IgD-negative memory B cell (primary cell): ENCODE measurements at regions not wholly inside any gene's neighbourhood (a gene's known extent, or its start where the extent isn't known, plus 50 kb on each side); places are given as distances from the start of the nearest gene placed in this dataset.
"Not testable (repeated sequence)": the region's sequence is repeated elsewhere in the genome, so short reads cannot be mapped to it uniquely, and the experiment has no call there.

Experiments
- H3K27ac Mint-ChIP-seq, 3 donors: one replicate each; pipeline ENCODE4 v1.8.0; 2020 to 2022; ENCODE audit warnings: mild to moderate bottlenecking in 3 of 3, mixed read lengths in 3 of 3, moderate library complexity in 1 of 3
- H3K27me3 Mint-ChIP-seq: one replicate; pipeline ENCODE4 v1.8.0; 2021; ENCODE audit warnings: mixed read lengths
- H3K36me3 Mint-ChIP-seq: one replicate; pipeline ENCODE4 v1.8.0; 2020; ENCODE audit warnings: mild to moderate bottlenecking, mixed read lengths
- H3K4me1 Mint-ChIP-seq, 3 donors: one replicate each; pipeline ENCODE4 v1.8.0; 2020 to 2022; ENCODE audit warnings: mixed read lengths in 3 of 3, mild to moderate bottlenecking in 1 of 3
- H3K4me3 Mint-ChIP-seq, 4 donors: one replicate each; pipeline ENCODE4 v1.8.0; 2020 to 2022; ENCODE audit warnings: mild to moderate bottlenecking in 4 of 4, mixed read lengths in 4 of 4, moderate library complexity in 3 of 4
- H3K9me3 Mint-ChIP-seq, 3 donors: one replicate each; pipeline ENCODE4 v1.8.0; 2020 to 2021; ENCODE audit warnings: mixed read lengths in 3 of 3, mild to moderate bottlenecking in 1 of 3

DNA sequence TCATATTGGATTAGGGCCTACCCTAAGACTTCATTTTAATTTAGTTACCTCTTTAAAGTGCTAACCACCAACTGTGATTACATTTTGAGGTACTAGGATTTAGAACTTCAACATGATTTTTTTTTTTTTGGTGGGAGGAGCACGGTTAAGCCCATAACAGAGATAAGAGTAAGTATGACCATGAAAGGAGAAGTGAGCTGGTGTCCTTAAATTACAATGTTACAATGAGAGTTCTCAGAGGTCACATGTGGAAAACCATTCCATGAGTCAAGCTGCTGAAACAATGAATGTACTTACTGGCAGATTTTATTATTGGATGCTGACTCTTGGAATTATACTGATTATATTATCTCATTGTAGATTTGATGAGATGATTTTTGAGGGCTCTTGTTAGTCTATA lies 779.3 kb upstream of the CITED2 start:
- H3K4me3 Mint-ChIP-seq, result no peak overlapping the region
- peaks cover 0 to 10% (median 2%) of the 10 kb centered on the region in 3 donors for H3K9me3 Mint-ChIP-seq
- H3K4me1 Mint-ChIP-seq, result no peaks in the 10 kb centered on the region
- H3K27me3 Mint-ChIP-seq, result no peaks in the 10 kb centered on the region
- H3K27ac Mint-ChIP-seq, result no peak overlapping the region
- H3K36me3 Mint-ChIP-seq, result peaks cover 2% of the 10 kb centered on the region

DNA sequence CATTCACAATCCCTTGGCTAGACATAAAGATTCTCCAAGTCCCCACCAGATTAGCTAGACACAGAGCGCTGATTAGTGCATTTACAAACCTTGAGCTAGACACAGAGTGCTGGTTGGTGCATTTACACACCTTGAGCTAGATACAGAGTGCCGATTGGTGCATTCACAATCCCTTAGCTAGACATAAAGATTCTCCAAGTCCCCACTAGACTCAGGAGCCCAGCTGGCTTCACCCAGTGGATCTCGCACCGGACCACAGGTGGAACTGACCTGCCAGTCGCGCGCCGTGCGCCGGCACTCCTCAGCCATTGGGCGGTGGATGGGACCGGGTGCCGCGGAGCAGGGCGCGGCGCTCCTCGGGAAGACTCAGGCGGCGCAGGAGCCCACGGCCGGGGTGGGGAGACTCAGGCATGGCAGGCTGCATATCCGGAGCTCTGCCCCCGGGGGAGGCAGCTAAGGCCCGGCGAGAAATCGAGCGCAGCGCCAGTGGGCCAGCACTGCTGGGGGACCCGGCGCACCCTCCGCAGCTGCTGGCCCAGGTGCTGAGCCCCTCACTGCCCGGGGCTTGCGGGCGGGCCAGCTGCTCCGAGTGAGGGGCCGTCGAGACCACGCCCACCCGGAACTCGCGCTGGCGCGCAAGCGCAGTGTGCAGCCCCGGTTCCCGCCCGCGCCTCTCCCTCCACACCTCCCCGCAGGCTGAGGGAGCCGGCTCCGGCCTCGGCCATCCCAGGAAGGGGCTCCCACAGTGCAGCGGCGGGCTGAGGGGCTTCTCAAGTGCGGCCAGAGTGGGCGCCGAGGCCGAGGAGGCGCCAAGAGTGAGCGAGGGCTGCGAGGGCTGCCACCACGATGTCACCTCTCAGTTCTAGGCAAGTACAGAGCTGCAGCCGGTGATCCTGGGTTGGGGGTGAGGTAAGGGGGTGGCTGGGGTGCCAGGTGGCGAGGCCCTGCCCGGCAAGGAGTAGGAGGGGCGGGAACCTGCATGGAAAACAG lies 773.7 kb upstream of the CITED2 start:
- not testable (repeated sequence) for H3K27me3 Mint-ChIP-seq, H3K27ac Mint-ChIP-seq

DNA sequence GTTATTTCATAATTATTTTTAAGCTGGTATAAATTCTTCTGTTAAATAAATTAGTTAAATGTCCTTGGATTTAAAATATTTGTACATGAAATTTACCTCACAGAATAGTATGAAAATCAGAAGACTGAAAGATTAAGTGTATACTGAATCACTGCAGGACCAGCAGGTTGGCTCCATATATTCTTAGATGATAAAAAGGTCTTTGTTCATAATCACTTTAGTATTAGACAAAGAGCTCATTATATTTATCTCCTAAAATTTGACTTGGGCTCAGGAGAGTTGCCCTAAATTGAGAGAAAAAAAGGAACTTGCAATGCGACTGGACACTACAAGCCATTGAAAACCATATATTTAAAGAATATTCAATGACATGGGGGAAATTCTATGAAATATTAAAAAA lies 766.4 kb upstream of the CITED2 start:
- no peak overlapping the region for H3K27ac Mint-ChIP-seq
- no peaks in the 10 kb centered on the region for H3K36me3 Mint-ChIP-seq
- no peaks in the 10 kb centered on the region for H3K9me3 Mint-ChIP-seq
- no peaks in the 10 kb centered on the region for H3K27me3 Mint-ChIP-seq
- H3K4me1 Mint-ChIP-seq, result no peaks in the 10 kb centered on the region
- no peak overlapping the region for H3K4me3 Mint-ChIP-seq

More for the DNA sequence above, 773.7 kb upstream of the CITED2 start:
- not testable (repeated sequence) for H3K36me3 Mint-ChIP-seq, H3K9me3 Mint-ChIP-seq, H3K4me3 Mint-ChIP-seq, H3K4me1 Mint-ChIP-seq

DNA sequence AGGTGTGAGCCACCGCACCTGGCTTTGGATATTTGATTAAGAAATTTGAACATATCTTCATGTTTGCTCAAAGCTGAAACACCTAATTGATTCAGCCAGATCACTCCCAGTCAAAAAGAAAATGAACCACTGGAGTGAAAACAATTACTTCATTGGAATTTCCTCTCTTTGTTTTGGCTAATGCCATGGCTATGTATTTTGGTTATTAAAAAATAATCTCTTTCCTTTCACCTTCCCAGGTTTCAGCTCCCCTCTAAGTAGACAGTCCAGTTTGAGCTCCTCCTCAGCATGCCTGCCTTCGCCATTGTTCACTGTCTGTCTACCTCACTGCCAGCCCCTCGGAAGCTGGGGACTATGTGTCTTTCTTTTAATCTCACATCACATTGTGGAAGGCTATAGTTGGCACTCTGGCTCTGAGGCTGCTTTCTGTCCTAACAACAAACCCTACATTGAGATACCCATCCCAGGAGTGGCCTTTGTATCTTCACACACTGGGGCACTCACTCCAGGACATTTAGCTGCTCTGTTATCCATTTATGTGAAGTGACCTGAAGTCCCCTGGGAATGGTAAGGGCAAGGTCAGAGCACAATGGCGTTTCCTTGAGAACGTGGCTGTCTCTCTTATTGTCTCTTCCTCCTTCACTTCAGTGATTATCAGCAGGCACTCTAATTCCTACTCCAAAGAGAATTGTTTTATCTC lies 764.0 kb upstream of the CITED2 start:
- no peak overlapping the region for H3K27ac Mint-ChIP-seq
- no peaks in the 10 kb centered on the region for H3K27me3 Mint-ChIP-seq
- no peaks in the 10 kb centered on the region for H3K36me3 Mint-ChIP-seq
- no peak overlapping the region for H3K4me3 Mint-ChIP-seq
- peaks cover 2 to 10% (median 3%) of the 10 kb centered on the region in 3 donors for H3K9me3 Mint-ChIP-seq
- no peaks in the 10 kb centered on the region for H3K4me1 Mint-ChIP-seq

DNA sequence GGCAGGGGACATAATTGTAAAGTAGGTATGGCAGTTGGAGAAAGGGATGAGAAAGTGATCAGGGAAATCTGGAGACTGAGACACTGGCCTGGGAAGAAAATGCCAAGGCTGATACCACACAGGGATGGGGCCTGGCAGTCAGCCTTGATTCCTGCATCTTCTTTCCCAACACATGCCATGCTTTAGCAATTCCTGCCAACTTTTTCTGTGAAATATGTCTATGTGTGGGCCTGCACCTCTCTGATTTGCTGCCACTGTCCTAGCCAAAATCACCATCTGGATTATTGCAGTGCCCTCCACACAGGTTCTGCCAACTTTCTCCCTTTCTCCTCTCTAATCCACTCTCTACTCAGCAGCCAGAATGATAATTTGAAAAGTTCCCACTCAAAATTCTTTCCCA lies 759.8 kb upstream of the CITED2 start:
- peaks cover 2 to 18% (median 17%) of the 10 kb centered on the region in 3 donors for H3K9me3 Mint-ChIP-seq
- H3K36me3 Mint-ChIP-seq, result no peaks in the 10 kb centered on the region
- H3K27me3 Mint-ChIP-seq, result no peaks in the 10 kb centered on the region
- no peaks in the 10 kb centered on the region for H3K4me1 Mint-ChIP-seq
- no peak overlapping the region for H3K4me3 Mint-ChIP-seq
- no peak overlapping the region for H3K27ac Mint-ChIP-seq

DNA sequence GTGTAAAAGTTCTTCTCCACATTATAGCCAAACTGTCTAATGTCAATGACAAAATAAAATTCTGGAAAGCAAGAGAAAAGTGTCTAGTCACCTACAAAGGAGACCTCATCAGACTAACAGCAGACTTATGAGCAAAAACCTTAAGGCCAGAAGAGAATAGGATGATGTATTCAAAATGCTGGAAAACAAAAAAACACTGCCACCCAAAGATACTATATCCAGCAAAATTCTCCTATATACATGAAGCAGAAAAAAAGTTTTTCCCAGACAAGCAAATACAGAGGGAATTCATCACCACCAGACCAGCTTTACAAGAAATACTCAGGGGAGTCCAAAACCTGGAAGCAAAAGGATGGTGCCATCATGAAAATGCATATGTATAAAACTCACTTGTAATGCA lies 755.6 kb upstream of the CITED2 start:
- peaks cover 0 to 1% (median 0%) of the 10 kb centered on the region in 3 donors for H3K4me1 Mint-ChIP-seq
- no peaks in the 10 kb centered on the region for H3K27me3 Mint-ChIP-seq
- H3K36me3 Mint-ChIP-seq, result no peaks in the 10 kb centered on the region
- H3K9me3 Mint-ChIP-seq, result peaks cover 3 to 22% (median 17%) of the 10 kb centered on the region in 3 donors
- no peak overlapping the region for H3K4me3 Mint-ChIP-seq
- H3K27ac Mint-ChIP-seq, result no peak overlapping the region

DNA sequence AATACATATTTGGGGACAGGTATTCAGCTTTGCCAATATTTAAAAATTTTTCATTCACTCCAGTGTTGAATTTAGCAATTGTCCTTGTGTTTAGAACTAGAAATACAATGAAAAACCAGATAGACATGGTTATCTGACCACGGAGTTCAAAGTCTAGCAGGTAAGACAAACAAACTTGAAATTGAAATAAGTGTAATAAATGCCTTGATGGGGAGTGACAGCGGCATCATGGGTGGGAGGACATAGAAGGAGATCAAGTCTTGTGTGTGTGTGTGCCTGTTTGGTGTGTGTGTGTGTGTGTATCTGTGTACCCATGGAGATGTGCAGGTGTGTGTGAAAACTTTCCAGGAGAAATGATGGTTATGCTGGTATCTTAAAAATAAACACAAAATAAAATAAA lies 750.0 kb upstream of the CITED2 start:
- Mint-ChIP-seq H3K9me3 (peaks cover 3 to 10% (median 5%) of the 10 kb centered on the region in 3 donors), H3K36me3 (no peaks in the 10 kb centered on the region), H3K4me3 (no peak overlapping the region), H3K27me3 (peaks cover 2% of the 10 kb centered on the region), H3K4me1 (peaks cover 0 to 1% (median 0%) of the 10 kb centered on the region in 3 donors), H3K27ac (no peak overlapping the region)

DNA sequence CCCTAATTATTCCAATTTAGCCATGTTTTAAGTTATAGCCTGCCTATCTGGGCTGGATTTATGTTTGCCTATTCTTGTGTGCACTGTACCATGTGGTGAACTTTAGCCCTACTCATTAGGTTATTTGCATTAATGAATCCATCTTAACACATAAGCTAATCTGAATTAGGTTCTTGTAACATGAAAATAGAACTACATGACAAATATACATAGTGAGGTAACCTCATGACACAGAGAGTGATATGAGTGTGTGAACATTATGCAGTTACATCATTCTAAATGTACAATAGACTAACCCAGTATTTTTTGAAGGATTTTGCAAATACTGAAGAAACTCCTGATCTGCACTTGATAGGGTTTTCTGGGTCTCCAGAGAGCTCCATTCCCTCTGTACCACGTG lies 733.7 kb upstream of the CITED2 start:
- Mint-ChIP-seq H3K4me3 (no peak overlapping the region), H3K27me3 (no peaks in the 10 kb centered on the region), H3K9me3 (no peaks in the 10 kb centered on the region), H3K27ac (no peak overlapping the region), H3K4me1 (no peaks in the 10 kb centered on the region), H3K36me3 (no peaks in the 10 kb centered on the region)

DNA sequence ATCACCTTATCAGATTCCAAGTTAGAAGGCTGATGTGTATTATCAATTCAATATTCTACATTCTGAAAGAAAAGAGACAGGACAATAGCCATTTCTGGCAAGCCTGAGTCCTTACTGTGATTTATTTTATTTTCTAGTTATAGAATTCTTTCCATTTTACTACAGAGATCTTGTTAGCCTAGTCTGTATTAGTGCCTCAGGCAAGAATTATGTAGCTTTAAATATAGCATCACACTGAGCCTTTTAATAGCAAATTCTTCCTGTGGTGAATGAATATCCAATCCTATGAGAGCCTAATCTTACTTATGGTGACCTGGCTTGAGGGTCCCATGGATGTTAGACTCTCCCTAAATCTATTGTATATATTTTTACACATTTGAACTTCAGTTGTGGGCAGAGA lies 732.8 kb upstream of the CITED2 start:
- H3K36me3 Mint-ChIP-seq, result no peaks in the 10 kb centered on the region
- no peaks in the 10 kb centered on the region for H3K9me3 Mint-ChIP-seq
- H3K27ac Mint-ChIP-seq, result no peak overlapping the region
- no peaks in the 10 kb centered on the region for H3K4me1 Mint-ChIP-seq
- no peaks in the 10 kb centered on the region for H3K27me3 Mint-ChIP-seq
- no peak overlapping the region for H3K4me3 Mint-ChIP-seq

DNA sequence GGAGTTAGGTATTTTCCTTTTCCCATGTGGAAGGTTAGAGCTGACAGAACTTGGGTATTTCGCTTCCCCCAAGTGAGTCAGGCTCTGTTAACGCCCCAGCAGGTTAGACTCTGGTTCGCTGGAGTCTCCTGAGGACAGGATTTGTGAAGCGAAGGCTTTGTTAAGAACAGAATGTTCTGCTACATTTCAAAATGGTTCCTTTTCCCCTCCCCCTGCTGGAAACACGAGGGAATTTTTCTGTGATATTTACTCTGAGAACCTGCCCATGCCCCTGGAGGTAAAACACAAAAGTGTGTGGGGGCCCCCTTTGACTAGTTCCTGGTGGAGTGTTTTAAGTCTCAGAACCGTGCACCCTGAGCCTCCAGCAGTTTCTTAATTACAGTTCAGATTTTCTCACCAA lies 731.4 kb upstream of the CITED2 start:
- Mint-ChIP-seq H3K36me3 (no peaks in the 10 kb centered on the region), H3K9me3 (no peaks in the 10 kb centered on the region), H3K27me3 (no peaks in the 10 kb centered on the region), H3K4me3 (no peak overlapping the region), H3K27ac (no peak overlapping the region), H3K4me1 (peaks cover 0 to 4% (median 0%) of the 10 kb centered on the region in 3 donors)

DNA sequence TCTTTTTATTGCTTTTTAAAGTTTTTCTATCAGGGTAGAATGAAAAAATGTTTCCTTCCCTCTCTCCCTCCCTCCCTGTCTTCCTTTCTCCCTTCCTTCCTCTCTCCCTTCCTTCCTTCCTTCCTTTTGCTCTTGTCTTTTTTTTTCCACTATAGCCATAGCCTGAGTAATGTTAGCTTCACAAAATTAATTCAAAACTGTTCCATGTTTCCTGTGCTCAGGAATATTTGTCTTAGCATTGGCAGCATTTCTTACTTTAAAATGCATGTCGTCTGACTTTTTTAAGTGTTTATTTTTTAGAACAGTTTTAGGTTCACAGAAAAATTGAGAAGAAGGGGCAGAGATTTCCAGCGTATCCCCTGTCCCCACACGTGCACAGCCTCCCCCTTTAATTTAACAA lies 730.8 kb upstream of the CITED2 start:
- Mint-ChIP-seq H3K27ac (no peak overlapping the region), H3K36me3 (no peaks in the 10 kb centered on the region)

DNA sequence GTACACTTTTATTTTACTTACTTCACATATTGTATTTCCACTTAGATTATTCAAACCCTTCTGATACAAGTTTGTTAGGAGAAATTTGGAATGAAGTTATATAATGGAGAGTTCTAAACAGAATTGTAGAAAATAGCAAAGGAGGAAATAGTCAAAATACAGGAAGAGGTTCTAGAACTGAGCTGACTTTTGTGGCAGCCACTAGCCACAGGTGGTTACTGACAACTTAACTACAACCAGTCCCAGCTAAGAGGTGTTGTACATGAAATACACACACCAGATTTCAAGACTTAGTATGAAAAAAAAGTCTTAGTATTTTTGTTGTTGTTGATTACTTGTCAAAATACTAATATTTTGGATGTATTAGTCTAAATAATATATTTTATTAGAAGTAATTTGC lies 727.4 kb upstream of the CITED2 start:
- no peak overlapping the region for H3K27ac Mint-ChIP-seq
- no peaks in the 10 kb centered on the region for H3K36me3 Mint-ChIP-seq
- no peaks in the 10 kb centered on the region for H3K9me3 Mint-ChIP-seq
- H3K27me3 Mint-ChIP-seq, result no peaks in the 10 kb centered on the region
- no peak overlapping the region for H3K4me3 Mint-ChIP-seq
- H3K4me1 Mint-ChIP-seq, result peaks cover 0 to 4% (median 0%) of the 10 kb centered on the region in 3 donors

More for the DNA sequence above, 730.8 kb upstream of the CITED2 start:
- Mint-ChIP-seq H3K4me1 (peaks cover 0 to 4% (median 0%) of the 10 kb centered on the region in 3 donors), H3K9me3 (no peaks in the 10 kb centered on the region), H3K4me3 (no peak overlapping the region), H3K27me3 (no peaks in the 10 kb centered on the region)

DNA sequence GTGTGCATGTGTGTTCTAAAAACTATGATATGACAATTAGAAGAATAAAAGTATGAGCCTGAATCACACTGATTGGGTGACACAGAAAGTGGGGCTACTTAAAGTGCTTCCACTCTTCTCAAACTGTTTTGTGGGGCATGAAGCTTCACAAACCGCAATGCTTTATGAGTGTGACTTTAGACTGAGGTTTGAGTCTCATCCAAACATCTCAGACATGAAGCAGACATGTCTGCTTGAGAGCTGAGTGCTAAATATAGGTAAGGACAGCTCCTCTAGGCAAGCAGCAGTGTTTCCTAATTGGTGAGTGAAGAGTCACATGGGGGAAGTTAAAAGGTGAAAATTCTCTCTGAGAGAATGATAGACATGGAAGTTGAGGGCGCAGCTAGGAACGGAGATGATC lies 726.9 kb upstream of the CITED2 start:
- no peak overlapping the region for H3K27ac Mint-ChIP-seq
- H3K4me1 Mint-ChIP-seq, result peaks cover 0 to 4% (median 0%) of the 10 kb centered on the region in 3 donors
- H3K36me3 Mint-ChIP-seq, result no peaks in the 10 kb centered on the region
- H3K9me3 Mint-ChIP-seq, result no peaks in the 10 kb centered on the region
- H3K27me3 Mint-ChIP-seq, result no peaks in the 10 kb centered on the region
- H3K4me3 Mint-ChIP-seq, result no peak overlapping the region

DNA sequence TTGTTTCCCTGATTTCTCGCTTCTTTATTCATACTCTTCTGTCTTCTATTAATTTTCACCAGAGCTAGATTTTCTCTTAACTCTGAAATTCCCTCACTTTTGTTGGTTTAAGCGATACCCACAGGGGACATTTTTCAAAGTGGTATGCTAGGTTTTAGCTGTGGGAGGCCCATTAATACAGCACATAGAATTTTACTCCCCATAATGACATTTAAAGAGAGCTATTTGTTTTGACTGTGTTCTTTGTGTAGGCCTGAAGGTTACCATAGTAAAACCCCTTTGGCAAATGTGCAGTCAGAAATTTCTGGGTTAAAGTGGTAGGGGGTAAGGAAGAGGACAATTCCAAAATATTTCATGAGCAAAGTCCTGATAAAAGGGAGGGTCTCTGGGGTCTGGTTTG lies 721.1 kb upstream of the CITED2 start:
- H3K4me1 Mint-ChIP-seq, result no peaks in the 10 kb centered on the region
- H3K9me3 Mint-ChIP-seq, result no peaks in the 10 kb centered on the region
- H3K4me3 Mint-ChIP-seq, result no peak overlapping the region
- H3K27ac Mint-ChIP-seq, result no peak overlapping the region
- no peaks in the 10 kb centered on the region for H3K36me3 Mint-ChIP-seq
- H3K27me3 Mint-ChIP-seq, result no peaks in the 10 kb centered on the region

DNA sequence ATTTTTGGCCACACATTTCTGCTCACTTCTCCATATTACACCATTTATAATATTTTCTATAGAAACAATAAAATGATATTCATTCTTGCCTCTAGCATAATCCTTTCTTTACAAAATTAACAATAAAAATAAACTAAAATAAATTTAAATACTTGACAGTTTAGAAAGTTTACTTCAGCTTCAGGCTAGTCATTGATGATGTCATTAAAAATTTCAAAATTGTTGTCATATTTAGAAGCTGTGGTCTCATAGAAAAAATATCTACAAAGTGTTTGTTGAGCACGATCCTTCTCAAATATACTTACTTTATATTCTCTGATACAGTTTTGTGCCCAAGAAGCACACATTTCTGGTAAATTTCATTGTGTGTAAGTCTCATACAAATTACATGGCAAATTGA lies 717.4 kb upstream of the CITED2 start:
- Mint-ChIP-seq H3K36me3 (no peaks in the 10 kb centered on the region), H3K4me1 (no peaks in the 10 kb centered on the region), H3K27ac (no peak overlapping the region), H3K27me3 (no peaks in the 10 kb centered on the region), H3K4me3 (no peak overlapping the region), H3K9me3 (no peaks in the 10 kb centered on the region)
